HG02884 (cell line): ENCODE measurements at regions not wholly inside any gene's neighbourhood (a gene's known extent, or its start where the extent isn't known, plus 50 kb on each side); places are given as distances from the start of the nearest gene placed in this dataset.
A peak's percentile ranks its signal among the peaks of the same experiment; 100 is the strongest.

Source experiments
- ATAC-seq: cut with Tn5 transposase; IDR thresholded peaks from one replicate; pipeline ENCODE4 v1.9.1; 2021; ENCODE audit warnings: mild to moderate bottlenecking, moderate library complexity; ENCODE audit not compliant: unreplicated experiment

GRCh38 chr3:24033818-24034217, 88.7 kb downstream of the NR1D2 start:
- no peak for ATAC-seq

- ATAC-seq = no peak
Measured at GRCh38 chr3:24034464-24034863, 89.4 kb downstream of the NR1D2 start.

- ATAC-seq = no peak
Measured at GRCh38 chr3:24037971-24038370, 92.9 kb downstream of the NR1D2 start.

- no peak for ATAC-seq
Measured at GRCh38 chr3:24040311-24040710, 95.2 kb downstream of the NR1D2 start.

GRCh38 chr3:24042174-24043059, 97.3 kb downstream of the NR1D2 start:
- ATAC-seq = no peak

- ATAC-seq = no peak
Measured at GRCh38 chr3:24043168-24043567, 98.1 kb downstream of the NR1D2 start.

GRCh38 chr3:24043985-24044384, 98.9 kb downstream of the NR1D2 start:
- ATAC-seq = no peak

- no peak for ATAC-seq
Measured at GRCh38 chr3:24046214-24046613, 101.1 kb downstream of the NR1D2 start.

GRCh38 chr3:24047513-24047912, 102.4 kb downstream of the NR1D2 start:
- peak; percentile 21 for ATAC-seq

- no peak for ATAC-seq
Measured at GRCh38 chr3:24048843-24049242, 103.8 kb downstream of the NR1D2 start.

- ATAC-seq = no peak
Measured at GRCh38 chr3:24052446-24052845, 107.4 kb downstream of the NR1D2 start.

GRCh38 chr3:24058940-24059705, 114.0 kb downstream of the NR1D2 start:
- no peak for ATAC-seq

GRCh38 chr3:24060055-24060454, 115.0 kb downstream of the NR1D2 start:
- no peak for ATAC-seq

GRCh38 chr3:24062916-24063315, 117.8 kb downstream of the NR1D2 start:
- no peak for ATAC-seq
